ENCODE measurements at regions not wholly inside any gene's neighbourhood (a gene's known extent, or its start where the extent isn't known, plus 50 kb on each side); places are given as distances from the start of the nearest gene placed in this dataset.

DNA sequence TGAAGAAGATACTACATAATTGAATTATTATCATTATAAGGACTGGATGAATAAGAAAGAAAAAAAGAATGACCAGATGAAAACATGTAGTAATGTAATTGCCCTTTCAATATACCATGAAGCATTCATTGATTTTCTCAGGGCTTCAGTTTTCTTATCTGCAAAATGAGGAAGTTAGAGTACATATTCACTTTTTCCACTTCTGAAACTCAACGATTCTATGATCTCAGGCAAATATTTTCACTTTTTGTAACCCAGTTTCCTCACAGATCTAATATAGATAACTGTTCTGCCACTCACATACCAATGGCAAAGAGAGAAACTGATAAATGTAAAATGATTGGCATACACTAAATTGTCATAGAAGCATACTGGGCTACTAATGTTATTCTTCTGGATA lies 856.6 kb upstream of the KLHL1 start:
- no peaks in the 10 kb centered on the region for H3K9me3 Mint-ChIP-seq (ENCODE audit: unreplicated experiment)
- CTCF ChIA-PET, result interaction anchor here (1.4 kb wide), 1 partner anchor 514 kb away, joined by 3 read pairs; no protein-coding TSS in a partner anchor
- TF ChIP-seq, protein P1, sequence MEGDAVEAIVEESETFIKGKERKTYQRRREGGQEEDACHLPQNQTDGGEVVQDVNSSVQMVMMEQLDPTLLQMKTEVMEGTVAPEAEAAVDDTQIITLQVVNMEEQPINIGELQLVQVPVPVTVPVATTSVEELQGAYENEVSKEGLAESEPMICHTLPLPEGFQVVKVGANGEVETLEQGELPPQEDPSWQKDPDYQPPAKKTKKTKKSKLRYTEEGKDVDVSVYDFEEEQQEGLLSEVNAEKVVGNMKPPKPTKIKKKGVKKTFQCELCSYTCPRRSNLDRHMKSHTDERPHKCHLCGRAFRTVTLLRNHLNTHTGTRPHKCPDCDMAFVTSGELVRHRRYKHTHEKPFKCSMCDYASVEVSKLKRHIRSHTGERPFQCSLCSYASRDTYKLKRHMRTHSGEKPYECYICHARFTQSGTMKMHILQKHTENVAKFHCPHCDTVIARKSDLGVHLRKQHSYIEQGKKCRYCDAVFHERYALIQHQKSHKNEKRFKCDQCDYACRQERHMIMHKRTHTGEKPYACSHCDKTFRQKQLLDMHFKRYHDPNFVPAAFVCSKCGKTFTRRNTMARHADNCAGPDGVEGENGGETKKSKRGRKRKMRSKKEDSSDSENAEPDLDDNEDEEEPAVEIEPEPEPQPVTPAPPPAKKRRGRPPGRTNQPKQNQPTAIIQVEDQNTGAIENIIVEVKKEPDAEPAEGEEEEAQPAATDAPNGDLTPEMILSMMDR (IDR thresholded peaks at IDR 0.05; ENCODE audit: unreplicated experiment), result no peak
- intact Hi-C loops (cut with micrococcal nuclease), result loop anchor here (1.0 to 5.0 kb wide), 3 partner anchors 342 to 1732 kb away; no protein-coding TSS in a partner anchor
- H3K27ac Mint-ChIP-seq (ENCODE audit: low read depth, unreplicated experiment), result no peak overlapping the region
- no peaks in the 10 kb centered on the region for H3K4me1 Mint-ChIP-seq (ENCODE audit: insufficient read depth, unreplicated experiment)
- H3K36me3 Mint-ChIP-seq (ENCODE audit: insufficient read depth, unreplicated experiment), result no peaks in the 10 kb centered on the region
- no TSS peak for BruUV-seq (replicated peaks)
- no peak for DNase-seq (ENCODE audit: unreplicated experiment)
- peaks cover 66% of the 10 kb centered on the region for H3K27me3 Mint-ChIP-seq (ENCODE audit: insufficient read depth, unreplicated experiment)
- POLR2A ChIA-PET, result no interaction called here
- H3K4me3 Mint-ChIP-seq (ENCODE audit: unreplicated experiment), result no peak overlapping the region

DNA sequence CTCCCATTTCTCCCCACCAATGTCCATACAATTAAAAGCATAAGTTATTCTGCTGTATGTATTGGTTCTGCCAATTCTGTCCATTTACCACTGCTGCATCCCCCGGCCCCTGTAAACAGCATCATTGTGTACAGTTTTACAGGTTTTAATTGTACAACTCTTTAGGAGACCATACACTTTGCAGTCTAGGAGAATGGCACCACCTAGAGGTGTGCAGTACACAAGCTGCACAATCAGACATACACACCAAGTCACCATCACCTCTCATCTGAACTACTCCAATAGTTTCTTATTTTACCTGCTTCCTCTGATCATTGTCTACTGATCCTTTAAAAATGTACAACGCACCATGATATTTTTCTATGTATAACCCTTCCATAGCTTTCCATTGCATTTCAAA lies 855.9 kb upstream of the KLHL1 start:
- CTCF ChIA-PET, result interaction anchor here (1.4 kb wide), 1 partner anchor 514 kb away, joined by 3 read pairs; no protein-coding TSS in a partner anchor
- intact Hi-C loops (cut with micrococcal nuclease), result loop anchor here (1.0 to 5.0 kb wide), 3 partner anchors 341 to 1733 kb away; no protein-coding TSS in a partner anchor
- no peaks in the 10 kb centered on the region for H3K4me1 Mint-ChIP-seq (ENCODE audit: insufficient read depth, unreplicated experiment)
- TF ChIP-seq, protein P1 (IDR thresholded peaks at IDR 0.05; ENCODE audit: unreplicated experiment), result no peak
- no peak overlapping the region for H3K27ac Mint-ChIP-seq (ENCODE audit: low read depth, unreplicated experiment)
- POLR2A ChIA-PET, result no interaction called here
- H3K9me3 Mint-ChIP-seq (ENCODE audit: unreplicated experiment), result no peaks in the 10 kb centered on the region
- no TSS peak for BruUV-seq (replicated peaks)
- H3K36me3 Mint-ChIP-seq (ENCODE audit: insufficient read depth, unreplicated experiment), result no peaks in the 10 kb centered on the region
- DNase-seq (ENCODE audit: unreplicated experiment), result peak; percentile 28
- no peak overlapping the region for H3K4me3 Mint-ChIP-seq (ENCODE audit: unreplicated experiment)
- H3K27me3 Mint-ChIP-seq (ENCODE audit: insufficient read depth, unreplicated experiment), result peaks cover 66% of the 10 kb centered on the region

DNA sequence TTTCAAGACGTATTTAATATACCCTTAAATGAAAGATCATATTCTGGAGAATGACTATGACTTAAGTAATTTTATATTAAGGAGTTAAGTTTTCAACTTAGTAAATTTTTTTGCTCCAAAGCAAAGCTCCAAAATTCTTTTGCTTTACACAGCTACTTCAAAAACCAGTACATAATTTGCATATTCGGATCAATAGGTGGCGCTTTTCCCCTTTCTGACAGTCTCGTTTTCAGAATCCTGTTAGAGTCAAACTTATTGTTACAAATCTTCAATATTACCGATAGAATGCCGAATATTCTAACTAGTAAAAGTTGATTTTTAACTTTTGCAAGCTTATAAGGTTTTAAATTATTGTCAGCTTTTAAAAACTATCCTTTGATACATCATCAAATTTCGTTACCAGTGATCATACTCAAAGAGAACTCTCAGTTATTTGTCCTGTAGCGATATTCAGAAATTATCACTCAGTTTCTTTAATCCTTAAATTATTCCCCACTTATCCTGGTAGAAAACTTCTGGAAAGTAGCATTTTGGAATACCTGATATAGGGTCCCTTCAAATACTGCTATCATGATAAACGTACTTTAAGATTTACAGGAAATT lies 852.7 kb upstream of the KLHL1 start:
- Mint-ChIP-seq H3K4me3 (ENCODE audit: unreplicated experiment) (no peak overlapping the region), H3K4me1 (ENCODE audit: insufficient read depth, unreplicated experiment) (no peaks in the 10 kb centered on the region), H3K27me3 (ENCODE audit: insufficient read depth, unreplicated experiment) (peaks cover 69% of the 10 kb centered on the region), H3K27ac (ENCODE audit: low read depth, unreplicated experiment) (no peak overlapping the region), H3K9me3 (ENCODE audit: unreplicated experiment) (no peaks in the 10 kb centered on the region), H3K36me3 (ENCODE audit: insufficient read depth, unreplicated experiment) (no peaks in the 10 kb centered on the region)
- peak; percentile 47 for DNase-seq (ENCODE audit: unreplicated experiment)
- intact Hi-C loops (cut with micrococcal nuclease), result loop anchor here (2.0 to 5.0 kb wide), 3 partner anchors 258 to 1736 kb away; no protein-coding TSS in a partner anchor
- no TSS peak for BruUV-seq (replicated peaks)
- ChIA-PET CTCF (interaction anchor here (0.6 to 1.1 kb wide), 4 partner anchors 15 to 1736 kb away, joined by 3 to 7 read pairs (median 4); no protein-coding TSS in a partner anchor), POLR2A (no interaction called here)
- TF ChIP-seq, protein P1 (IDR thresholded peaks at IDR 0.05; ENCODE audit: unreplicated experiment), result peak; percentile 56

DNA sequence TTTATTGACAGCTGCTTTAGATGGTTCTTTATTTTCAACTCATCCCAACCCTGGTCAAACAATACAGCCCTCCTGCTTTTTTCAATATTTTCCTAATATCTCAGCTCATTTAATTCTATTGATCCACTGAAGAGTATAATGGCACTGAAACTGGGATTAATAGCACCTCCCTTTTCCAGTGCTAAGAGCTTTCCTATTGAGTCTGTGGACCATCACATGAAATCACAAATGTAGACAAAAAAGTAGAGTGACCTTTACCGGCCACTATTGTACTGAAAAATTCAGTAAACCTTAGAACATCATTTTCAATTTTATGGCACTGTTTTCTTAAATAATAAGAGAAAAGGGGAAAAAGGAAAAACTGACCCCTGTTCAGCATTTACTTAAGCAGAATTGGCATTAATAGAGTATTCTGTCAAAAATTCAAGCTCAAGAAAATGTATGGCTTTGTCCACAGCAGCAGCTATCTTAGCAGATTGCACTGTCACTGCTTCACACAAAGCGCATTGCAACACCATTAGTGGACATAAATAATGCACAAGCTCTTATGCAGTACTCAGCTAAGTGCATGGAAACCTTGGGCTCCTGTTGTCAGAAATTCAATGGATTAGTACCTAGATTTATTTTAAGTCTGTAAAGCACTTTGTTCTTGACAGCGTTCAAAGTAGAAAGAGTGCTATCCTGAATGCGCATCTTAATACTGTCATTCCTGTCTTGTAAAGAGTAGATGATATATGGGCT lies 851.0 kb upstream of the KLHL1 start:
- Mint-ChIP-seq H3K36me3 (ENCODE audit: insufficient read depth, unreplicated experiment) (no peaks in the 10 kb centered on the region), H3K4me1 (ENCODE audit: insufficient read depth, unreplicated experiment) (no peaks in the 10 kb centered on the region), H3K4me3 (ENCODE audit: unreplicated experiment) (no peak overlapping the region), H3K27me3 (ENCODE audit: insufficient read depth, unreplicated experiment) (peaks cover 65% of the 10 kb centered on the region), H3K9me3 (ENCODE audit: unreplicated experiment) (no peaks in the 10 kb centered on the region), H3K27ac (ENCODE audit: low read depth, unreplicated experiment) (no peak overlapping the region)
- POLR2A ChIA-PET, result no interaction called here
- intact Hi-C loops (cut with micrococcal nuclease), result no loop called here
- no TSS peak for BruUV-seq (replicated peaks)
- TF ChIP-seq, protein P1 (IDR thresholded peaks at IDR 0.05; ENCODE audit: unreplicated experiment), result no peak
- DNase-seq (ENCODE audit: unreplicated experiment), result no peak
- CTCF ChIA-PET, result interaction anchor here (0.5 to 1.3 kb wide), 5 partner anchors 18 to 1737 kb away, joined by 3 to 6 read pairs (median 3); no protein-coding TSS in a partner anchor

Measured in MCF 10A (cell line).